Endothelial cell (in vitro differentiated cells): ENCODE measurements at regions not wholly inside any gene's neighbourhood (a gene's known extent, or its start where the extent isn't known, plus 50 kb on each side); places are given as distances from the start of the nearest gene placed in this dataset.

Source experiments
- DNase-seq: peaks from one replicate; pipeline ENCODE4 v3.0.0; 2021; ENCODE audit warnings: low spot score
- H3K27ac Mint-ChIP-seq: one replicate; pipeline ENCODE4 v1.8.0; 2021; ENCODE audit warnings: mixed read lengths, inconsistent platforms; ENCODE audit not compliant: unreplicated experiment
- H3K27me3 Mint-ChIP-seq: one replicate; pipeline ENCODE4 v1.8.0; 2021; ENCODE audit warnings: mild to moderate bottlenecking, moderate library complexity, mixed read lengths, inconsistent platforms; ENCODE audit not compliant: unreplicated experiment
- H3K36me3 Mint-ChIP-seq: one replicate; pipeline ENCODE4 v1.8.0; 2021; ENCODE audit warnings: mild to moderate bottlenecking, low read depth, mixed read lengths, inconsistent platforms; ENCODE audit not compliant: unreplicated experiment
- H3K4me1 Mint-ChIP-seq: one replicate; pipeline ENCODE4 v1.8.0; 2021; ENCODE audit warnings: mild to moderate bottlenecking, mixed read lengths, inconsistent platforms; ENCODE audit not compliant: unreplicated experiment
- H3K4me3 Mint-ChIP-seq: one replicate; pipeline ENCODE4 v1.8.0; 2021; ENCODE audit warnings: mild to moderate bottlenecking, mixed read lengths, inconsistent platforms; ENCODE audit not compliant: unreplicated experiment
- H3K9me3 Mint-ChIP-seq: one replicate; pipeline ENCODE4 v1.8.0; 2021; ENCODE audit warnings: mixed read lengths, inconsistent platforms; ENCODE audit not compliant: unreplicated experiment
- TF ChIP-seq, protein P1 (sequence below): fragments of 200-600 bp; sonication (generic); IDR thresholded peaks from one replicate; pipeline ENCODE4 v1.5.0; 2021; ENCODE audit warnings: antibody characterized with exemption; ENCODE audit not compliant: unreplicated experiment

DNA sequence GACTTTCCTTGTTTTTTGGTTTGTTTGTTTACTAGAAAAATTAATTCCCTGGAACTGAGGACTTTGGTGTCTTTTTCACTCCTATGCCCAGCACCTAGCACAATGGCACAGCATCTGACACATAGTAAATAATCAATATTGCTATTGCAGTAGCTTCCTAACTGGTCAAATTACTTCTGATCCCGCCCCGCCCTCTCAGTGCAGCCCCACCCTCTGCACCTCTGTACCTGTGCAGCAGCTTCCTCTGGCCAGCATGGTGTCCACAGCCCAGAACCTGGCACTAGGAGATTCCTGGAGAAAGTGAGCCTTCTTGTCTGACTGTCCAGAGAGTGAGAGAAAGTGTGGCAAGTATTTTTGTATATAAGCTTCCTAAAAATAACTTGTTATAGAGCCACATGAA lies 343.2 kb downstream of the ZNF608 start:
- H3K4me3 Mint-ChIP-seq = no peak overlapping the region
- H3K27me3 Mint-ChIP-seq = no peaks in the 10 kb centered on the region
- H3K9me3 Mint-ChIP-seq = no peaks in the 10 kb centered on the region
- DNase-seq = no peak
- H3K27ac Mint-ChIP-seq = no peak overlapping the region
- peaks cover 5% of the 10 kb centered on the region for H3K4me1 Mint-ChIP-seq
- H3K36me3 Mint-ChIP-seq = no peaks in the 10 kb centered on the region
- TF ChIP-seq, protein P1, sequence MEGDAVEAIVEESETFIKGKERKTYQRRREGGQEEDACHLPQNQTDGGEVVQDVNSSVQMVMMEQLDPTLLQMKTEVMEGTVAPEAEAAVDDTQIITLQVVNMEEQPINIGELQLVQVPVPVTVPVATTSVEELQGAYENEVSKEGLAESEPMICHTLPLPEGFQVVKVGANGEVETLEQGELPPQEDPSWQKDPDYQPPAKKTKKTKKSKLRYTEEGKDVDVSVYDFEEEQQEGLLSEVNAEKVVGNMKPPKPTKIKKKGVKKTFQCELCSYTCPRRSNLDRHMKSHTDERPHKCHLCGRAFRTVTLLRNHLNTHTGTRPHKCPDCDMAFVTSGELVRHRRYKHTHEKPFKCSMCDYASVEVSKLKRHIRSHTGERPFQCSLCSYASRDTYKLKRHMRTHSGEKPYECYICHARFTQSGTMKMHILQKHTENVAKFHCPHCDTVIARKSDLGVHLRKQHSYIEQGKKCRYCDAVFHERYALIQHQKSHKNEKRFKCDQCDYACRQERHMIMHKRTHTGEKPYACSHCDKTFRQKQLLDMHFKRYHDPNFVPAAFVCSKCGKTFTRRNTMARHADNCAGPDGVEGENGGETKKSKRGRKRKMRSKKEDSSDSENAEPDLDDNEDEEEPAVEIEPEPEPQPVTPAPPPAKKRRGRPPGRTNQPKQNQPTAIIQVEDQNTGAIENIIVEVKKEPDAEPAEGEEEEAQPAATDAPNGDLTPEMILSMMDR = no peak

DNA sequence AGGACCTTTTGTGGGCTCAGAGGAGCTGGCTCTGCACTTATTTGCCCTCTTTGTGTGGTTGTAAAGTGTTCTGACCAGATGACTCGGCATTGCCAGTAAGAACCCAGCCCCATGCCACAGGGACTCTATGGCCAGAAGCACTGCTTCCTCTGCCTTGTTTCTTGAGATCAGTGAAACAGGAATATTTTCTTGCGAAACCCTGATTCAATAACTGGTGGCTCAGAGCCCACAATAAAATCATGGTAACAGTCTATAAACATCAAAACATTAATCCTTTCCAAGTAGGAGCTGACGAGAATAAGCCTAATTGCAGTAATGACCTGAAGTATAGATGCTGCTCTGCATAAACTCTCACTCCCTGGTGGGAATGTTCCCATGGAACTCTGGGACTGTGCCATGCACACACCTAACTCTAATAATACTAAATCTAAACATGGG lies 344.3 kb downstream of the ZNF608 start:
- peaks cover 5% of the 10 kb centered on the region for H3K4me1 Mint-ChIP-seq
- TF ChIP-seq, protein P1 = no peak
- no peaks in the 10 kb centered on the region for H3K9me3 Mint-ChIP-seq
- no peaks in the 10 kb centered on the region for H3K36me3 Mint-ChIP-seq
- H3K27me3 Mint-ChIP-seq = no peaks in the 10 kb centered on the region
- no peak for DNase-seq
- H3K27ac Mint-ChIP-seq = no peak overlapping the region
- no peak overlapping the region for H3K4me3 Mint-ChIP-seq

GRCh38 chr5:124401476-124402143 lies 344.8 kb downstream of the ZNF608 start:
- Mint-ChIP-seq H3K4me3 (no peak overlapping the region), H3K27ac (no peak overlapping the region), H3K9me3 (no peaks in the 10 kb centered on the region), H3K4me1 (peaks cover 5% of the 10 kb centered on the region), H3K36me3 (no peaks in the 10 kb centered on the region), H3K27me3 (no peaks in the 10 kb centered on the region)
- no peak for DNase-seq
- TF ChIP-seq, protein P1 = no peak

DNA sequence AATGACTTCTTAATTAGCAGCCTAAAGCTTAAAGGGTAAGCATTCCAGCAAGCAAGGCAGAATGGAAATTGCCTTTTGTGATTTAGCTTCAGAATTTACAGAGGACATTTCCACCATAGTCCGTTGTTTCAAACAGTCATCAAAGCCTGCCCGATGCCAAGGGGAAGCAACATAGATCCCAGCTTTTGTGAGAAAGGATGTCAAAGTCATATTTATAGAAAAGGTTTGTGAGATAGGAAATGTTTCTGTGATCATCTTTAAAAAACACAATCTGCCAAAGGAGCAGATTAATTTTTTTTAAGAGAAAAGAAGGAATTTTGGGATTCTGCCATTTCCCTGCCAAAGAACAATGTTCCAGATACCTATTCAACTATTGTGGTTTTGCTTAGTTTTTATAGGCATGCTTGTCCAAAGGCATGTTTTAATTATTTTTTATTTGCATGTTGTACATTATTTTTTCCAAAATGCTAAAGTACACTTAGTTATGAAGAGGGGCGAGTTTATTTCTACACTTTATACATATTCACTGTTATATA lies 346.9 kb downstream of the ZNF608 start:
- Mint-ChIP-seq H3K27me3 (no peaks in the 10 kb centered on the region), H3K27ac (no peak overlapping the region), H3K4me1 (peaks cover 10% of the 10 kb centered on the region), H3K36me3 (no peaks in the 10 kb centered on the region), H3K9me3 (no peaks in the 10 kb centered on the region), H3K4me3 (no peak overlapping the region)
- TF ChIP-seq, protein P1 = no peak
- DNase-seq = no peak

DNA sequence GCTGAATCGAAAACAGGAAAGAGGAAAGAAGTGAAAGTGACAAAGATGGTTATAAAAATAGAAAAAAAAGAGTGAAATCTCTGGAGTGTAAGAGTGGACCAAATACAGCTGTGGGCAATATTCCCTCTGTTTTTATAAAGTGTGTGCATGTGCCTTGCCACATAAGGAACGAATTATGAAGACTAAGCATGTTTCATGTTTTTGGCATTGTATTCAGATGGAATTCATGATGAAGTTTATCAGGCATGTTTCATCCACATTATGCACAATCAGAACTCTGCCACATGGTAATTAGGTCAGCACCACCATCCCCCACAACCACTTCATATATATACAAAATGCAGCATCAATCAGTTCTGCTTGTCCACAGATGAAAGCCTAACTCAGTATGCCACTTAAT lies 348.0 kb downstream of the ZNF608 start:
- H3K4me1 Mint-ChIP-seq = peaks cover 10% of the 10 kb centered on the region
- no peak overlapping the region for H3K4me3 Mint-ChIP-seq
- H3K27me3 Mint-ChIP-seq = no peaks in the 10 kb centered on the region
- no peaks in the 10 kb centered on the region for H3K36me3 Mint-ChIP-seq
- H3K27ac Mint-ChIP-seq = no peak overlapping the region
- TF ChIP-seq, protein P1 = no peak
- DNase-seq = no peak
- no peaks in the 10 kb centered on the region for H3K9me3 Mint-ChIP-seq
